Stimulated activated CD8-positive, alpha-beta memory T cell treated with anti-CD3 and anti-CD28 coated beads, Interleukin-4, amount 100 ng/mL, for 4 hours (primary cell): ENCODE measurements at regions not wholly inside any gene's neighbourhood (a gene's known extent, or its start where the extent isn't known, plus 50 kb on each side); places are given as distances from the start of the nearest gene placed in this dataset.
"Not testable (repeated sequence)": the region's sequence is repeated elsewhere in the genome, so short reads cannot be mapped to it uniquely, and the experiment has no call there.

Source experiments
- DNase-seq, 2 donors: peaks; one replicate each; pipeline ENCODE4 v3.0.0-alpha.2; 2020; ENCODE audit warnings: low read depth in 2 of 2, low spot score in 1 of 2

GRCh38 chr16:65375651-65376050 is 253.8 kb upstream of the CDH11 start:
- DNase-seq, result no peak

GRCh38 chr16:65373097-65373496 is 251.2 kb upstream of the CDH11 start:
- no peak for DNase-seq

- DNase-seq, result no peak
Measured at GRCh38 chr16:65372171-65372570, 250.3 kb upstream of the CDH11 start.

- DNase-seq, result no peak
Measured at GRCh38 chr16:65365732-65366715, 244.2 kb upstream of the CDH11 start.

- DNase-seq, result not testable (repeated sequence)
Measured at GRCh38 chr16:65356721-65357120, 234.9 kb upstream of the CDH11 start.

- DNase-seq, result no peak
Measured at GRCh38 chr16:65355706-65356105, 233.8 kb upstream of the CDH11 start.

- DNase-seq, result no peak
Measured at GRCh38 chr16:65353183-65353582, 231.3 kb upstream of the CDH11 start.

GRCh38 chr16:65349626-65350025 is 227.8 kb upstream of the CDH11 start:
- no peak for DNase-seq

- DNase-seq, result no peak
Measured at GRCh38 chr16:65343556-65343955, 221.7 kb upstream of the CDH11 start.

GRCh38 chr16:65342231-65342866 is 220.5 kb upstream of the CDH11 start:
- DNase-seq, result no peak

- no peak for DNase-seq
Measured at GRCh38 chr16:65339062-65339461, 217.2 kb upstream of the CDH11 start.

- no peak for DNase-seq
Measured at GRCh38 chr16:65336160-65336559, 214.3 kb upstream of the CDH11 start.

- no peak for DNase-seq
Measured at GRCh38 chr16:65334081-65334480, 212.2 kb upstream of the CDH11 start.

GRCh38 chr16:65333283-65333682 is 211.4 kb upstream of the CDH11 start:
- DNase-seq, result no peak

- no peak for DNase-seq
Measured at GRCh38 chr16:65327346-65327745, 205.5 kb upstream of the CDH11 start.

GRCh38 chr16:65323655-65324237 is 201.9 kb upstream of the CDH11 start:
- no peak for DNase-seq

- DNase-seq, result no peak
Measured at GRCh38 chr16:65319621-65320231, 197.9 kb upstream of the CDH11 start.

GRCh38 chr16:65318590-65319257 is 196.9 kb upstream of the CDH11 start:
- no peak for DNase-seq

GRCh38 chr16:65318138-65318537 is 196.3 kb upstream of the CDH11 start:
- DNase-seq, result no peak

- DNase-seq, result no peak
Measured at GRCh38 chr16:65316808-65317207, 194.9 kb upstream of the CDH11 start.
